ENCODE measurements at regions not wholly inside any gene's neighbourhood (a gene's known extent, or its start where the extent isn't known, plus 50 kb on each side); places are given as distances from the start of the nearest gene placed in this dataset.
A peak's percentile ranks its signal among the peaks of the same experiment; 100 is the strongest.

DNA sequence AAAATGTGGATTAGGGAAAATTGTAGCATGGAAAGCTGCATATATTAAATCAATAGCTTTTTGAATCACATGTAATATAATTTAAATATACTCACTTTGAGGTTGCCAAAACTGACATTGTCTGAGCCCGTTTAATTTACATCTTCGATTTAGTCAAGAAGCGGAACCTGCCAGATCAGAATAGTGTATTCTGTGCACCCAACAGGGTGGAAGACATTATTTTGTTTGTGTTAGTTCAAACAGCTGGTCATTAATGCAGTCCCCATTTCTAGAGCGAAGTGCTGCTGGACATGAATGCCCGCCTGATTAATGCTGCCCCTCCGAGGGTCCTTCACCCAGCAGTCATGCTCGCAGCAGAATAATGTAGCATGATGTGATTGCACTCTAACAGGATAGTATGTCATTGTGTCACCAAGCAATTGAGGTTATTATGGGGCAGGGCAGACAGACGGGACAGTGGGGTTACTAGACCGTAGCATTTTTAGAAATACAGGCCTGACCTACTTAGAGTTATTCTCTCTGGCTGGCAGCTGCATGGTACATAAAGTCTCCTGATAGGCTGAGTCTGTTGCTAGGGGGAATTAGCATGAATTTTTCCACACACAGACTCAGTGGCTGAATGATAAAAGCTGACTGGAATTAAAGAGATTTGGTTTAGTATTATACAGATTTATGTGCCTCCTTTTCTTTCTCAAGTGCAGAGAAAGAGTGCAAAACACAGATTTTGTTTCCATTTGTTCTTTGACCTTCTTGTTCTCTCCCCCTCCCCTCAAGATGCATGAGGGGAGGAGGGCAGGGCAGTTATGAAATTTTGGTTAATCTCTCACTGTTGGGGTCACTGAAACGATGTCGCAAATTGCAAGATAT is 147.1 kb downstream of the PRL start:
- H3K27ac Mint-ChIP-seq = peak overlapping the region; percentile 40
- H3K36me3 Mint-ChIP-seq = no peaks in the 10 kb centered on the region
- no peak for TF ChIP-seq CTCF (conservative IDR thresholded peaks at IDR 0.05)
- no peak for DNase-seq (ENCODE audit: extremely low spot score, unreplicated experiment)
- peaks cover 47% of the 10 kb centered on the region for H3K4me1 Mint-ChIP-seq (ENCODE audit: unreplicated experiment)
- H3K9me3 Mint-ChIP-seq = peaks cover 2% of the 10 kb centered on the region
- H3K4me3 Mint-ChIP-seq = peak overlapping the region; percentile 19
- no peaks in the 10 kb centered on the region for H3K27me3 Mint-ChIP-seq

GRCh38 chr6:22150368-22151035 is 146.3 kb downstream of the PRL start:
- Mint-ChIP-seq H3K4me3 (no peak overlapping the region), H3K36me3 (no peaks in the 10 kb centered on the region), H3K9me3 (no peaks in the 10 kb centered on the region), H3K27me3 (no peaks in the 10 kb centered on the region), H3K4me1 (ENCODE audit: unreplicated experiment) (peaks cover 45% of the 10 kb centered on the region), H3K27ac (no peak overlapping the region)
- TF ChIP-seq CTCF (conservative IDR thresholded peaks at IDR 0.05) = no peak
- DNase-seq (ENCODE audit: extremely low spot score, unreplicated experiment) = no peak

DNA sequence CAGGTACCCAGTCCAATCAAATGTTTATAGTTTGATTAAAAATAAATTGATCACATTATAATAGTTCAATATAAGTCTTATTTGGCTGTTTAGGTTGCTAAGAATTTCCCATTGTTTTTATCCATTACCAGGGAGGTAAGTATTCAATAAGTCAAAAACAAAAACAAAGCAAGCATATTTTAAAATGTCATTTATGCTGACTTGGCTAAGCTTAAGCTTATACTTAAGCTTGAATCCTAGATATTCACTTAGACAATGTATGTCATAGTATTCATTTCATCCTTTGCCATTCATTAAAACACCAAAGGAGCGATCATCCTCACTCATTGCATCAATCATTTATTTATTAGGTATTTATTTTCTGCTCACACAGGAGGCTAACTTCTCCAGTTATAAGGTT is 144.9 kb downstream of the PRL start:
- no peak for DNase-seq (ENCODE audit: extremely low spot score, unreplicated experiment)
- Mint-ChIP-seq H3K4me3 (no peak overlapping the region), H3K4me1 (ENCODE audit: unreplicated experiment) (peaks cover 39% of the 10 kb centered on the region), H3K9me3 (no peaks in the 10 kb centered on the region), H3K27me3 (no peaks in the 10 kb centered on the region), H3K27ac (no peak overlapping the region), H3K36me3 (peaks cover 3% of the 10 kb centered on the region)
- no peak for TF ChIP-seq CTCF (conservative IDR thresholded peaks at IDR 0.05)

DNA sequence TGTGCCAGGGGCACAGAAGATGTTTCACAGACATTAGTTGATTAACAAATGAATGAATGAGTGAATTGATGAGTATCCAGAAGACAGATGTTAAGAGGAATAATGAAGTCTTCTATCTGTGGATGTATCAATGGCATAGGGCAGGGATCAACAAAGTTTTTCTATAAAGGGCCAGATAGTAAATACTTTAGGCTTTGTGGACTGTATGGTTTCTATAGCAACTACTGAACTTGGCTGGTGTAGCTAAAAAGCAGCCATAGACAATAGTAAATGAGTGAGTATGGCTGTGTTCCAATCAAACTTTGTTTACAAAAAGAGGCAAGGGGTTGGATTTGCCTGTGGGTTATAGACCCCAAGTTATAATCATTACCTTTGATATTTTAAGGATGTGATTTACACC is 144.0 kb downstream of the PRL start:
- Mint-ChIP-seq H3K36me3 (peaks cover 3% of the 10 kb centered on the region), H3K4me1 (ENCODE audit: unreplicated experiment) (peaks cover 30% of the 10 kb centered on the region), H3K27ac (no peak overlapping the region), H3K4me3 (no peak overlapping the region), H3K27me3 (no peaks in the 10 kb centered on the region), H3K9me3 (no peaks in the 10 kb centered on the region)
- DNase-seq (ENCODE audit: extremely low spot score, unreplicated experiment) = no peak
- TF ChIP-seq CTCF (conservative IDR thresholded peaks at IDR 0.05) = no peak

DNA sequence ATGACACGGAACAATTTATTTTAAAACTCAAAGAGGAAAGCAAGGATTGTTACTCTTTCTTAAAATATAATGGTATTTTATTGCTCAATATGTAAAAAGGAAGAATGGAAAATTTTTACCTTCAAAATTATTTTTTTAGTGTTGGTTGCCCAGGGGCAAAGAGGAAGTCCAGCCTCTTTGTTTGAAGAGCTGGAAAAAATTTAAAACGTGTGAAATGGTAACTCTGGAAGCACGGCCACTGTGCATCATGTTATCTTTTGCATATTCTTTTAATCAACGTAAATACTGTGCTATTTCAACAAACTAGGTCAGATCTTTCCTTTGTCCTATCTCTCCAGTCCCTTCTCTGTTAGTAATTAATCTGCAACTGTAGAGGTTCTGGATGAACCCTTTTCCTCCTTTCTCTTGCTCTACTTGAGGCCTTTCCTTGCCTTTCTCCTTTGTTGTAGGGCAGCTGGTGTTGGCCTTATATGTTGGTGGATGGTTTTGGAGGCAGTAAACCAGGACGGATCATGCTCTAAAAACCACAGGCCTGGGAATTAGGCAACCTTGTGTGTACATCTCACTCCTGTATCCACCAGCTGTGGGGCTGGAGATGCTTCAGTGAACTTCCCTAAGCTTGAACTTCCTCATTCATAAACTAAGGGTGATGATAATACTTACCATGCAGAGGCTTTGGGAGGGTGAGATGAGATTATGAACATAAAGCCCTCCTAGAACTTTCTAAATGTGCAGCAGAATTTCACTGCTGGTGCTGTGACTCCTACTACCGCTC is 143.3 kb downstream of the PRL start:
- Mint-ChIP-seq H3K9me3 (no peaks in the 10 kb centered on the region), H3K4me3 (no peak overlapping the region), H3K27me3 (no peaks in the 10 kb centered on the region), H3K4me1 (ENCODE audit: unreplicated experiment) (peaks cover 22% of the 10 kb centered on the region), H3K36me3 (peaks cover 3% of the 10 kb centered on the region), H3K27ac (no peak overlapping the region)
- no peak for DNase-seq (ENCODE audit: extremely low spot score, unreplicated experiment)
- no peak for TF ChIP-seq CTCF (conservative IDR thresholded peaks at IDR 0.05)

Measured in type B pancreatic cell (in vitro differentiated cells).